Panc1 (cell line): ENCODE measurements at regions not wholly inside any gene's neighbourhood (a gene's known extent, or its start where the extent isn't known, plus 50 kb on each side); places are given as distances from the start of the nearest gene placed in this dataset.

Source experiments
- ATAC-seq: fragments of 200-7000 bp; cut with Tn5 transposase; 2 replicates; pipeline ENCODE4 v1.9.1; 2020; ENCODE audit warnings: mild to moderate bottlenecking, moderate library complexity
- BruUV-seq: library from RNA; stranded (reverse); fragments of 400-500 nt; replicated peaks from 2 replicates; lab custom pipeline; 2021; lab: Mats Ljungman, UMichigan
- CTCF ChIA-PET: fragments of 300-600 bp; sonication (Branson Sonifier 250); formaldehyde crosslinking; loops from one replicate; lab custom pipeline; 2022; ENCODE audit warnings: antibody characterized with exemption; lab: Charles Lee
- POLR2A ChIA-PET: fragments of 300-600 bp; sonication (Branson Sonifier 250); formaldehyde crosslinking; loops from one replicate; lab custom pipeline; 2022; ENCODE audit warnings: antibody characterized with exemption; lab: Charles Lee
- DNase-seq: peaks from one replicate; pipeline ENCODE4 v3.0.0-alpha.2; 2010; ENCODE audit warnings: low read depth, low spot score
- H3K27ac ChIP-seq: 2 replicates; pipeline ENCODE4 v1.5.1; 2011; ENCODE audit warnings: mild to moderate bottlenecking, low read length, inconsistent platforms
- H3K27me3 ChIP-seq: fragments of 200-500 bp; sonication (Bioruptor generic); 2 replicates; pipeline ENCODE4 v1.6.0; 2014; ENCODE audit warnings: low read length, inconsistent platforms; ENCODE audit not compliant: control insufficient read depth, insufficient read depth
- H3K36me3 ChIP-seq: fragments of 200-500 bp; sonication (Bioruptor generic); 2 replicates; pipeline ENCODE4 v1.5.1; 2014; ENCODE audit warnings: inconsistent platforms, mild to moderate bottlenecking, low read length, moderate library complexity; ENCODE audit not compliant: control insufficient read depth, insufficient read depth
- H3K4me1 ChIP-seq: 2 replicates; pipeline ENCODE4 v1.5.1; 2011; ENCODE audit warnings: inconsistent platforms, mild to moderate bottlenecking, low read length, moderate library complexity; ENCODE audit not compliant: control insufficient read depth, insufficient read depth
- H3K4me3 ChIP-seq, 2 experiments: 2 replicates each; pipeline ENCODE4 v1.5.1; 2011 to 2012; ENCODE audit warnings: low read depth in 2 of 2, low read length in 2 of 2, mild to moderate bottlenecking in 2 of 2, inconsistent platforms in 1 of 2, moderate library complexity in 1 of 2
- H3K9me3 ChIP-seq: fragments of 200-500 bp; sonication (Bioruptor generic); 2 replicates; pipeline ENCODE4 v1.5.1; 2014; ENCODE audit warnings: low read depth, mild to moderate bottlenecking, inconsistent platforms, low read length, moderate library complexity; ENCODE audit not compliant: control insufficient read depth, insufficient read depth
- POLR2AphosphoS5 ChIP-seq: IDR thresholded peaks from 2 replicates; pipeline ENCODE4 v1.6.1; 2012; ENCODE audit warnings: mild to moderate bottlenecking, low read depth, low read length, moderate library complexity
- SIN3A ChIP-seq: IDR thresholded peaks from 2 replicates; pipeline ENCODE4 v1.6.1; 2012; ENCODE audit warnings: low read depth, mild to moderate bottlenecking, low read length, moderate library complexity, borderline replicate concordance; ENCODE audit not compliant: insufficient read depth
- TCF7L2 ChIP-seq: IDR thresholded peaks from 2 replicates; pipeline ENCODE4 v1.6.1; 2011; ENCODE audit warnings: mild to moderate bottlenecking, low read depth, low read length, inconsistent platforms
- in situ Hi-C: cut with HindIII; loops from 2 replicates; pipeline ENCODE4 v1.10.0; 2016; ENCODE audit warnings: low sequenced_read_pairs, low pct_unique_long_range_greater_than_20kb
- intact Hi-C: fragments of 100-400 bp; cut with micrococcal nuclease; formaldehyde crosslinking; loops from one replicate; pipeline ENCODE4 v1.10.0; 2022; ENCODE audit not compliant: unreplicated experiment
- TF ChIP-seq, protein P1 (sequence below): fragments of 450-650 bp; IDR thresholded peaks from 2 replicates; pipeline ENCODE4 v1.5.1; 2017; ENCODE audit warnings: mild to moderate bottlenecking
- TF ChIP-seq, protein P2 (sequence below), 2 experiments: IDR thresholded peaks; 2 replicates each; pipeline ENCODE4 v1.6.1; 2011 to 2012; ENCODE audit warnings: low read depth in 2 of 2, control low read depth in 1 of 2, low read length in 1 of 2, mild to moderate bottlenecking in 1 of 2, moderate library complexity in 1 of 2; ENCODE audit not compliant: insufficient read depth in 1 of 2

DNA sequence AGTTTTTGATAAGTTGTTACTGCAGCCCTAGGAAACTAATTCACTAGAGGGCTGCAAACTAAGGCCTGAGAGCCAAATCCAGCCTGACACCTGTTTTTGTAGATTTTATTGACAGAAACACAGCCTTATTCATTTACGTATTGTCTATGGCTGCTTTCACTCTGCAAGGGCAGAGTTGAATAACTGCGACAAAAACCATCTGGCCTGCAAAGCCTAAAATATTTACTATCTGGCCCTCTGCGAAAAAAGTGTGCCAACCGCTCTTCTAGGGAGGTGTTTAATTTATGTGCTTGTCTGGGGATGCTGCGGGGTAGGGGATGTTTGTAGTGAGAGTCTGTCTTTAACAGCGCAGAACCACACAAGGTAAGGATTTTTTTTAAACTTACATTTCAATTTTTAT lies 165.0 kb upstream of the RBFOX1 start:
- no peaks in the 10 kb centered on the region for H3K36me3 ChIP-seq
- in situ Hi-C loops (no loop called here), intact Hi-C loops (no loop called here)
- no peak for DNase-seq
- ChIA-PET POLR2A (no interaction called here), CTCF (no interaction called here)
- ATAC-seq, result no peak
- no peak overlapping the region for H3K4me3 ChIP-seq
- H3K27me3 ChIP-seq, result no peaks in the 10 kb centered on the region
- no TSS peak for BruUV-seq
- H3K4me1 ChIP-seq, result no peaks in the 10 kb centered on the region
- H3K9me3 ChIP-seq, result no peaks in the 10 kb centered on the region
- H3K27ac ChIP-seq, result no peak overlapping the region
- TF ChIP-seq, protein P1, sequence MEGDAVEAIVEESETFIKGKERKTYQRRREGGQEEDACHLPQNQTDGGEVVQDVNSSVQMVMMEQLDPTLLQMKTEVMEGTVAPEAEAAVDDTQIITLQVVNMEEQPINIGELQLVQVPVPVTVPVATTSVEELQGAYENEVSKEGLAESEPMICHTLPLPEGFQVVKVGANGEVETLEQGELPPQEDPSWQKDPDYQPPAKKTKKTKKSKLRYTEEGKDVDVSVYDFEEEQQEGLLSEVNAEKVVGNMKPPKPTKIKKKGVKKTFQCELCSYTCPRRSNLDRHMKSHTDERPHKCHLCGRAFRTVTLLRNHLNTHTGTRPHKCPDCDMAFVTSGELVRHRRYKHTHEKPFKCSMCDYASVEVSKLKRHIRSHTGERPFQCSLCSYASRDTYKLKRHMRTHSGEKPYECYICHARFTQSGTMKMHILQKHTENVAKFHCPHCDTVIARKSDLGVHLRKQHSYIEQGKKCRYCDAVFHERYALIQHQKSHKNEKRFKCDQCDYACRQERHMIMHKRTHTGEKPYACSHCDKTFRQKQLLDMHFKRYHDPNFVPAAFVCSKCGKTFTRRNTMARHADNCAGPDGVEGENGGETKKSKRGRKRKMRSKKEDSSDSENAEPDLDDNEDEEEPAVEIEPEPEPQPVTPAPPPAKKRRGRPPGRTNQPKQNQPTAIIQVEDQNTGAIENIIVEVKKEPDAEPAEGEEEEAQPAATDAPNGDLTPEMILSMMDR, result no peak
- TF ChIP-seq TCF7L2 (no peak), POLR2AphosphoS5 (no peak), SIN3A (no peak)
- TF ChIP-seq, protein P2, sequence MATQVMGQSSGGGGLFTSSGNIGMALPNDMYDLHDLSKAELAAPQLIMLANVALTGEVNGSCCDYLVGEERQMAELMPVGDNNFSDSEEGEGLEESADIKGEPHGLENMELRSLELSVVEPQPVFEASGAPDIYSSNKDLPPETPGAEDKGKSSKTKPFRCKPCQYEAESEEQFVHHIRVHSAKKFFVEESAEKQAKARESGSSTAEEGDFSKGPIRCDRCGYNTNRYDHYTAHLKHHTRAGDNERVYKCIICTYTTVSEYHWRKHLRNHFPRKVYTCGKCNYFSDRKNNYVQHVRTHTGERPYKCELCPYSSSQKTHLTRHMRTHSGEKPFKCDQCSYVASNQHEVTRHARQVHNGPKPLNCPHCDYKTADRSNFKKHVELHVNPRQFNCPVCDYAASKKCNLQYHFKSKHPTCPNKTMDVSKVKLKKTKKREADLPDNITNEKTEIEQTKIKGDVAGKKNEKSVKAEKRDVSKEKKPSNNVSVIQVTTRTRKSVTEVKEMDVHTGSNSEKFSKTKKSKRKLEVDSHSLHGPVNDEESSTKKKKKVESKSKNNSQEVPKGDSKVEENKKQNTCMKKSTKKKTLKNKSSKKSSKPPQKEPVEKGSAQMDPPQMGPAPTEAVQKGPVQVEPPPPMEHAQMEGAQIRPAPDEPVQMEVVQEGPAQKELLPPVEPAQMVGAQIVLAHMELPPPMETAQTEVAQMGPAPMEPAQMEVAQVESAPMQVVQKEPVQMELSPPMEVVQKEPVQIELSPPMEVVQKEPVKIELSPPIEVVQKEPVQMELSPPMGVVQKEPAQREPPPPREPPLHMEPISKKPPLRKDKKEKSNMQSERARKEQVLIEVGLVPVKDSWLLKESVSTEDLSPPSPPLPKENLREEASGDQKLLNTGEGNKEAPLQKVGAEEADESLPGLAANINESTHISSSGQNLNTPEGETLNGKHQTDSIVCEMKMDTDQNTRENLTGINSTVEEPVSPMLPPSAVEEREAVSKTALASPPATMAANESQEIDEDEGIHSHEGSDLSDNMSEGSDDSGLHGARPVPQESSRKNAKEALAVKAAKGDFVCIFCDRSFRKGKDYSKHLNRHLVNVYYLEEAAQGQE (IDR thresholded peaks at IDR 0.05; ENCODE audit: insufficient read depth in 1 of 2, low read depth in 2 of 2, low read length in 1 of 2), result no peak

DNA sequence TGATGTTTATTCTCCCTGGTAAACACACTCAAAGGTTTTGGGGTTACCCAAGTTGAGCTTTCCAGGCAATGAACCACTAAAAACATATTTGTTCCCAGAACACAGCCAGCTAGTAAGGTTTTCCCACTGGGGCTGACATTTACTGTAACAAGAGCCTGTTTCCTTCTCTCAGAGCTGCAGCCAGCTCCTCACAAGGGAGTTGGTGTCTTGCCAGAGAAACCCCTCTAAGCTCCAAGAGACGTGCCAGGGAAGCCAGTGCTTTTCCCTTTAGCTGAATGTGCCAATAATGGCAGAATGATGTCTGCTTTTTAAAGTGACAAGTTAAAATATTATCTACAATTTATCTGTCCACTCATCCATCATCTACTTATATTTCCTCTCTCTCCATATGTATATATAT lies 170.8 kb upstream of the RBFOX1 start:
- Histone ChIP-seq H3K27me3 (no peaks in the 10 kb centered on the region), H3K9me3 (no peaks in the 10 kb centered on the region), H3K36me3 (no peaks in the 10 kb centered on the region), H3K4me1 (no peaks in the 10 kb centered on the region), H3K27ac (no peak overlapping the region), H3K4me3 (no peak overlapping the region)
- in situ Hi-C loops (no loop called here), intact Hi-C loops (no loop called here)
- ChIA-PET CTCF (no interaction called here), POLR2A (no interaction called here)
- DNase-seq (no peak), ATAC-seq (no peak)
- TF ChIP-seq TCF7L2, result no peak
- TF ChIP-seq, protein P1, result no peak
- TF ChIP-seq SIN3A, result no peak
- no peak for TF ChIP-seq POLR2AphosphoS5
- TF ChIP-seq, protein P2 (IDR thresholded peaks at IDR 0.05; ENCODE audit: insufficient read depth in 1 of 2, low read depth in 2 of 2, low read length in 1 of 2), result no peak
- no TSS peak for BruUV-seq
